Stimulated activated naive B cell treated with anti-CD40 and anti-IgM and Interleukin-4, amounts not matched to agents 10 μg/mL and 1 μg/mL and 100 μg/mL, for 72 hours (primary cell): ENCODE measurements at regions not wholly inside any gene's neighbourhood (a gene's known extent, or its start where the extent isn't known, plus 50 kb on each side); places are given as distances from the start of the nearest gene placed in this dataset.
A peak's percentile ranks its signal among the peaks of the same experiment; 100 is the strongest.

Source experiments
- ATAC-seq, 2 donors: fragments of 150-1000 bp; cut with Tn5 transposase; replicated peaks; 2 replicates each; pipeline ENCODE4 v1.10.0; 2021; ENCODE audit warnings: moderate library complexity in 1 of 2
- DNase-seq: peaks from one replicate; pipeline ENCODE4 v3.0.0; 2021
- H3K27ac Mint-ChIP-seq: one replicate; pipeline ENCODE4 v1.8.0; 2022; ENCODE audit warnings: mild to moderate bottlenecking, mixed read lengths
- H3K27me3 Mint-ChIP-seq, 2 donors: one replicate each; pipeline ENCODE4 v1.8.0; 2022; ENCODE audit warnings: mixed read lengths in 2 of 2
- H3K36me3 Mint-ChIP-seq, 2 donors: one replicate each; pipeline ENCODE4 v1.8.0; 2022; ENCODE audit warnings: mixed read lengths in 2 of 2, mild to moderate bottlenecking in 1 of 2
- H3K4me1 Mint-ChIP-seq, 2 donors: one replicate each; pipeline ENCODE4 v1.8.0; 2022; ENCODE audit warnings: mixed read lengths in 2 of 2, mild to moderate bottlenecking in 1 of 2
- H3K4me3 Mint-ChIP-seq, 2 donors: one replicate each; pipeline ENCODE4 v1.8.0; 2022; ENCODE audit warnings: mild to moderate bottlenecking in 2 of 2, mixed read lengths in 2 of 2, moderate library complexity in 1 of 2
- H3K9me3 Mint-ChIP-seq, 2 donors: one replicate each; pipeline ENCODE4 v1.8.0; 2022; ENCODE audit warnings: mixed read lengths in 2 of 2, mild to moderate bottlenecking in 1 of 2

DNA sequence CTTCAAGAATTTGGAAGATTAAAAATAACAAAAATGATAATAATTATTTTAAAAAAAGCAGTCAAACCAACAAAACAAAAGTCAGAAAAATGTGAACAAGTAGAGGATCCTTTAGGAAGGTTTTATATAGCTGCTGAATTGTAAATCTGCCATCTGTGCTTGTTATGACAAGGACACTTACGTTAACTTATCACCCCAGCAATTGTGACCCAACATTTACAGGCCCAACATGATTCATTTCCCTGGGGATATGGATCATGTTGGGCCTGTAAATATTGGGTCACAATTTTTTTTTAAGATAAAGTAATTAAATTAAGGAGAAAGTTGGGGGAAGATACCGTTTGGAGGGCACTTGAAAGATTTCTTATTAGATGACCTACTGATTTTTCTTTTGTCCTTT, 261.4 kb upstream of the HABP2 start:
- H3K9me3 Mint-ChIP-seq: no peaks in the 10 kb centered on the region
- ATAC-seq (no peak), DNase-seq (no peak)
- H3K27me3 Mint-ChIP-seq: peaks cover 0 to 2% of the 10 kb centered on the region in 2 donors
- H3K4me1 Mint-ChIP-seq: no peaks in the 10 kb centered on the region
- no peak overlapping the region for H3K27ac Mint-ChIP-seq
- H3K36me3 Mint-ChIP-seq: no peaks in the 10 kb centered on the region
- H3K4me3 Mint-ChIP-seq: no peak overlapping the region

- no peak overlapping the region for H3K27ac Mint-ChIP-seq
- DNase-seq (no peak), ATAC-seq (no peak)
- H3K36me3 Mint-ChIP-seq: no peaks in the 10 kb centered on the region
- H3K27me3 Mint-ChIP-seq: no peaks in the 10 kb centered on the region
- no peak overlapping the region for H3K4me3 Mint-ChIP-seq
- H3K4me1 Mint-ChIP-seq: no peaks in the 10 kb centered on the region
- no peaks in the 10 kb centered on the region for H3K9me3 Mint-ChIP-seq
These were observed 260.8 kb upstream of the HABP2 start for GRCh38 chr10:113292086-113292485.

- Mint-ChIP-seq H3K4me1 (no peaks in the 10 kb centered on the region), H3K9me3 (no peaks in the 10 kb centered on the region), H3K36me3 (no peaks in the 10 kb centered on the region), H3K4me3 (no peak overlapping the region), H3K27me3 (no peaks in the 10 kb centered on the region), H3K27ac (no peak overlapping the region)
- ATAC-seq (no peak), DNase-seq (no peak)
These were observed 260.1 kb upstream of the HABP2 start for GRCh38 chr10:113292743-113293142.

GRCh38 chr10:113293167-113293566, 259.7 kb upstream of the HABP2 start:
- H3K9me3 Mint-ChIP-seq: no peaks in the 10 kb centered on the region
- ATAC-seq: no peak
- no peaks in the 10 kb centered on the region for H3K27me3 Mint-ChIP-seq
- DNase-seq: no peak
- no peaks in the 10 kb centered on the region for H3K4me1 Mint-ChIP-seq
- H3K4me3 Mint-ChIP-seq: no peak overlapping the region
- H3K36me3 Mint-ChIP-seq: no peaks in the 10 kb centered on the region
- no peak overlapping the region for H3K27ac Mint-ChIP-seq

DNA sequence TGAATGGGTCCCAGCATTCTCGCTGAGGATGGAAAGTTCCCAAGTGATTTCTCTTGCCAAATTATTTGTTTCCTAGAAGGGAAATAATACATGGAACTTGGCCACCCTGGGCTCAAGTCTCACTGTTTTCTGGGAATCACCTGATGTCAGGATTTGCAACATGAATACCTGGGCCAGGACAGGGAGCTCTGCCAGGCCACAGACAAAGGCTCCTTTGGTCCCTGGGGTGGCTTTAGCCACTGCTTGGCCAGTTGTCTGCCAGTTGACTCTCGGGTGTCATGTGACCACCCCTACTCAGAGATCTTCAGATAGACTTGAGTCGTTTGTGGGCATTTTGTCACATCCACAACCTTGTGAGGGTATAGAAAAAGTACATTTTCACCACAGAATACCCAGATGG, 258.0 kb upstream of the HABP2 start:
- peaks cover under 1 to 10% of the 10 kb centered on the region in 2 donors for H3K4me1 Mint-ChIP-seq
- no peak overlapping the region for H3K27ac Mint-ChIP-seq
- ATAC-seq (no peak), DNase-seq (no peak)
- no peak overlapping the region for H3K4me3 Mint-ChIP-seq
- no peaks in the 10 kb centered on the region for H3K36me3 Mint-ChIP-seq
- peaks cover 0 to 1% of the 10 kb centered on the region in 2 donors for H3K9me3 Mint-ChIP-seq
- no peaks in the 10 kb centered on the region for H3K27me3 Mint-ChIP-seq

DNA sequence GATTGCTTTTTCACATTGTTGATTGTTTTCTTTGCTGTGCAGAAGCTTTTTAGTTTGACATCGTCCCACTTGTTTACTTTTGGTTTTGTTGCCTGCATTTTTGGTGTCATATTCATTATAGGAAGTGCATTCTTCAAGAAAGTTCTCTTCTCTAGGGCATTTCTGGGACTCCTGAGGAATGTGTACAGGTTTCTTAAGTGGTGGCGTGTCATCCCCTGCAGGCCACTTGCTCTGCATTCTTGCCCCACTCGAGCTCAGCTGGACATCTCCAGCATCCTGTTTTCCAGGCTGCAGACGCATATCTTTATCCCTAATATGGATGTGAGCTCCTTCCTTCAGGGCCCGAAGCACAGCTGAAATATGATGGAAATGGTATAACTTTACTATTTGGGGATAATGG, 255.6 kb upstream of the HABP2 start:
- Mint-ChIP-seq H3K4me1 (peaks cover 8 to 18% of the 10 kb centered on the region in 2 donors), H3K4me3 (no peak overlapping the region), H3K9me3 (peaks cover 0 to 1% of the 10 kb centered on the region in 2 donors), H3K36me3 (no peaks in the 10 kb centered on the region), H3K27ac (no peak overlapping the region), H3K27me3 (no peaks in the 10 kb centered on the region)
- DNase-seq (no peak), ATAC-seq (no peak)

DNA sequence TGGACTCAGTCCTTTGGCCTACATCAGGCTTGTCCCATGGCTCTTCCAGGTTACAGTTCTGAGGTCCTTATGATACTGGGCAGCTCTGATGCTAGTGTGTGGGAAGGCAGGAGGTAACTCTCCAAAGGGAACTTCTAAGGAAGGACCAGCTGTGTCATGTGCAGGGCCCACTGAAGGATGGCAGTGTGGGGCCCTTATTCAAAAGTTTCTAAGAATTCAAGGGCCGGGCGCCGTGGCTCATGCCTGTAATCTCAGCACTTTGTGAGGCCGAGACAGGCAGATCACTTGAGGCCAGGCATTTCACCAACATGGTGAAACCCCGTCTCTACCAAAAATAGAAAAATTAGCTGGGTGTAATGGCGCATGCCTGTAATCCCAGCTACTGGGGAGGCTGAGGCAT, 254.2 kb upstream of the HABP2 start:
- no peaks in the 10 kb centered on the region for H3K27me3 Mint-ChIP-seq
- H3K27ac Mint-ChIP-seq: no peak overlapping the region

DNA sequence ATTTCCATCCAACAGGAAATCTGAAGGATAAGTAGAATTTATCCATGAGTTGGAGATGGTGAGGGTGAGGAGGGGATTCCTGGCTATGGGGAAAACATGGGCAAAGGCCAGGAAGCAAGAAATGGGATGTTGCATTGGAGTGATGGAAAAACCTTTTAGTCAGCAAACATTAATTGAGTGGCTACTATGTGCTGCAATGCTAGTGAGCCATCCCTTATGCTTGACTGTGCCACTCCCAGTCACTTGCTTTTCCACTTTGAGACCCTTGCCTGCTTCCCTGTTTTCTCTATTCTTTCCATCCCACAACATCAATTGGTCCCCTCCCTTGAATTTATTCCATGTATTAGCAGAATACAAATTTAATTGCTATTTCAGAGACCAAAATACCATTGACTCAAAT, 252.7 kb upstream of the HABP2 start:
- Mint-ChIP-seq H3K27ac (peak overlapping the region; percentile 22), H3K4me3 (no peak overlapping the region), H3K36me3 (no peaks in the 10 kb centered on the region), H3K4me1 (peaks cover 8 to 18% of the 10 kb centered on the region in 2 donors), H3K27me3 (no peaks in the 10 kb centered on the region), H3K9me3 (peaks cover 0 to 1% of the 10 kb centered on the region in 2 donors)
- DNase-seq (no peak), ATAC-seq (peak in 1 of 2 donors; percentile 9)

More for the DNA sequence above, 254.2 kb upstream of the HABP2 start:
- H3K9me3 Mint-ChIP-seq: peaks cover 0 to 1% of the 10 kb centered on the region in 2 donors
- no peaks in the 10 kb centered on the region for H3K36me3 Mint-ChIP-seq
- peaks cover 8 to 18% of the 10 kb centered on the region in 2 donors for H3K4me1 Mint-ChIP-seq
- H3K4me3 Mint-ChIP-seq: no peak overlapping the region
- DNase-seq (no peak), ATAC-seq (no peak)

DNA sequence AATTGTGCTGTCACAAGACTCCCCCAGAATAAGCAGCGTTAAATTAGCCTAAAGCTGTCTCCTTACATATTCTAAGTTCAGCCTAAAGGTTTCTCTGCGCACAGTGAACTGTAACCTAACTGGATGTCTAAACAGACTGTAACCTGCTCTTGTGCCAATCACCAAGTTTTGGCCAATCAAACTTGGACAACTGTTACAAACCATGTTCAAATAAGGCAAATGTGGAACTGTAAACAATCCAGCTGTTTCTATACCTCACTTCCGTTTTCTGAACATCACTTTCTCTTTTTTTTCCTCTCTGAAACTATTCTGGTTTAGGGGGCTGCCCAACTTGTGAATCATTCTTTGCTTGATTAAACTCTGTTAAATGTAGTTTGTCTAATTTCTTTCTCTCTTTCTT, 252.2 kb upstream of the HABP2 start:
- Mint-ChIP-seq H3K27me3 (no peaks in the 10 kb centered on the region), H3K27ac (no peak overlapping the region), H3K4me1 (peaks cover 8 to 18% of the 10 kb centered on the region in 2 donors), H3K4me3 (no peak overlapping the region), H3K36me3 (no peaks in the 10 kb centered on the region), H3K9me3 (peaks cover 0 to 1% of the 10 kb centered on the region in 2 donors)
- peak; percentile 10 for DNase-seq
- peak; percentile 90 to 94 for ATAC-seq

GRCh38 chr10:113301342-113301984, 251.4 kb upstream of the HABP2 start:
- no peak overlapping the region for H3K4me3 Mint-ChIP-seq
- no peaks in the 10 kb centered on the region for H3K27me3 Mint-ChIP-seq
- no peak for ATAC-seq
- H3K27ac Mint-ChIP-seq: peak overlapping the region; percentile 53
- H3K9me3 Mint-ChIP-seq: peaks cover 0 to 1% of the 10 kb centered on the region in 2 donors
- peaks cover 8 to 18% of the 10 kb centered on the region in 2 donors for H3K4me1 Mint-ChIP-seq
- no peaks in the 10 kb centered on the region for H3K36me3 Mint-ChIP-seq
- no peak for DNase-seq

GRCh38 chr10:113302062-113302461, 250.8 kb upstream of the HABP2 start:
- no peak overlapping the region for H3K27ac Mint-ChIP-seq
- DNase-seq: no peak
- H3K36me3 Mint-ChIP-seq: no peaks in the 10 kb centered on the region
- no peak overlapping the region for H3K4me3 Mint-ChIP-seq
- peaks cover 8 to 18% of the 10 kb centered on the region in 2 donors for H3K4me1 Mint-ChIP-seq
- no peaks in the 10 kb centered on the region for H3K27me3 Mint-ChIP-seq
- no peak for ATAC-seq
- H3K9me3 Mint-ChIP-seq: peaks cover 0 to 1% of the 10 kb centered on the region in 2 donors

DNA sequence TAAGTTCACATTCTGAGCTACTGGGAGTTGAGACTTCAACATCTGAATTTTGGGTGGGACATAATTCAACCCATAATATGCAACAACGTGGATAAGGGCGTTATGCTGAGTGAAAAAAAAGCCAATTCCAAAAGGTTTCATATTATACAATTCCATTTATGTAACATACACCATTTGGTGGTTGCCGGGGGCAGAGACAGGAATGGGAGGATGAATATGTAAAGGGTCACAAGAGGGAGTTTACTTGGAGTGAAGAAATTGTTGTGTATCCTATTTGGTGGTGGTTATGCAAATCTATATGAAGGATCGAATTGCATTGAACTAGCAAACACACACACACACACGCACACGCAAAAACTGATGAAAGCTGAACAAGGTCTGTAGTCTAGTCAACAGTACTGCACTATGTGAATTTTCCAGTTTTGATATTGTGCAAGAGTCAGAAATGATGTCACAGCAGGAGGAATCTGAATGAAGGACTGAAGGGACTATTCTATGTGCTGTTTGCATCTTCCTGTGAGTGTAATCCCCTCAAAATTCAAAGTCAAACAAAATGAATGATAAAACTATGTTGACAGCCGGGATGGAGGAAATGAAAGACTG, 249.2 kb upstream of the HABP2 start:
- Mint-ChIP-seq H3K9me3 (peaks cover 0 to 1% of the 10 kb centered on the region in 2 donors), H3K36me3 (no peaks in the 10 kb centered on the region)

DNA sequence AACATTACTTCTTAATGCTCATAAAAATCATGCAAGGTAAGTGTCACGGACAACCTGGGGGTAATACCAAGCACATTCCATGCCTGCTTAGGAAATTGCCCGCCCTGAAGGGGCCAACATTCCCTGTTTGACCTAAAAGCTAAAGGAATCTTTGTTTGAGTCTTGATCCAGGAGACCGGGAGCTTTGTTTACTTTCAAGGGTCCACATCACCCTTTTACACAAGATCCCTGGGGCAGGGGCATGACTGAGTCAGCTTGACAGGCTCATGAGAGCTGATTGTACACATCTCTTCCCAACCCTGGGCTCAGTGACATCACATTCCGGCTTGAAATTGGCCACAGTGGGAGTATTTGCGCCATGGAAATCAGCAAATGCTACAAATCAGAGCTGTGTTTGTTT, 248.1 kb upstream of the HABP2 start:
- Mint-ChIP-seq H3K36me3 (no peaks in the 10 kb centered on the region), H3K4me1 (peaks cover 8 to 18% of the 10 kb centered on the region in 2 donors), H3K27ac (no peak overlapping the region), H3K9me3 (peaks cover 0 to 1% of the 10 kb centered on the region in 2 donors), H3K27me3 (peaks cover 4 to 6% of the 10 kb centered on the region in 2 donors), H3K4me3 (no peak overlapping the region)
- ATAC-seq (no peak), DNase-seq (no peak)

More for the DNA sequence above, 249.2 kb upstream of the HABP2 start:
- DNase-seq (no peak), ATAC-seq (no peak)
- Mint-ChIP-seq H3K4me1 (peaks cover 8 to 18% of the 10 kb centered on the region in 2 donors), H3K4me3 (no peak overlapping the region), H3K27ac (no peak overlapping the region), H3K27me3 (peaks cover 0 to under 1% of the 10 kb centered on the region in 2 donors)

DNA sequence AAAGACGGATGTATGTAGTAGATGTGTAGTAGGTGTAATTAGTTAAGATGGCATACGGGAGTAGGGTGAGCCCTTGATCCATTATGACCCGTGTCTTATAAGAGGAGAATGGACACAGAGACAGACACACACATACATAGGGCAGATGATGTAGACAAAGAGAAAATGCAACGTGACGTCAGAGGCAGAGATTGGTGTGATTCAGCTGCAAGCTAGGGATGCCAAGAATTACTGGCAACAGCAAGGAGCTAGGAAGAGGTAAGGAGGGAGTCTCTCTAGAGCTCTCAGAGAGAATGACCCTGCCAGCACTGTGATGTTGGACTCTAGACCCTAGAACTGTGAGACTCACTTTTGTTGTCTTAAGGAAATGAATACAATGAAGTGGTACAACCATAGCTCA, 247.0 kb upstream of the HABP2 start:
- Mint-ChIP-seq H3K27me3 (peaks cover 4 to 6% of the 10 kb centered on the region in 2 donors), H3K27ac (no peak overlapping the region), H3K36me3 (no peaks in the 10 kb centered on the region), H3K4me3 (no peak overlapping the region), H3K9me3 (no peaks in the 10 kb centered on the region), H3K4me1 (peaks cover 10 to 21% of the 10 kb centered on the region in 2 donors)
- DNase-seq (no peak), ATAC-seq (no peak)

- Mint-ChIP-seq H3K36me3 (no peaks in the 10 kb centered on the region), H3K27me3 (peaks cover 4 to 6% of the 10 kb centered on the region in 2 donors), H3K4me1 (peaks cover 9 to 26% of the 10 kb centered on the region in 2 donors), H3K4me3 (peak overlapping the region in 1 of 2 donors; percentile 52), H3K9me3 (peaks cover 0 to 4% of the 10 kb centered on the region in 2 donors), H3K27ac (no peak overlapping the region)
- ATAC-seq (peak in 1 of 2 donors; percentile 18), DNase-seq (no peak)
These were observed 243.1 kb upstream of the HABP2 start for GRCh38 chr10:113309791-113310190.
